Esophagus squamous epithelium (tissue), 4 donors: ENCODE measurements at regions not wholly inside any gene's neighbourhood (a gene's known extent, or its start where the extent isn't known, plus 50 kb on each side); places are given as distances from the start of the nearest gene placed in this dataset.

Experiments
- CTCF ChIP-seq, 6 experiments: fragments of 450-650 bp in 4 of 6; fragments of 200-600 bp in 2 of 6; sonication (generic) in 2 of 6; IDR thresholded peaks; one replicate each; pipeline ENCODE4 v1.5.1; 2016 to 2019; ENCODE audit warnings: antibody characterized with exemption in 6 of 6, mild to moderate bottlenecking in 4 of 6, moderate library complexity in 4 of 6
- POLR2A ChIP-seq, 4 donors: fragments of 450-650 bp; IDR thresholded peaks; one replicate each; pipeline ENCODE4 v1.6.1; 2017; ENCODE audit warnings: antibody characterized with exemption in 4 of 4, mild to moderate bottlenecking in 4 of 4, moderate library complexity in 3 of 4

GRCh38 chr5:125306741-125307140, 560.3 kb upstream of the ZNF608 start:
- TF ChIP-seq CTCF (IDR thresholded peaks at IDR 0.05) (no peak), POLR2A (IDR thresholded peaks at IDR 0.05) (no peak)
